ENCODE measurements at regions not wholly inside any gene's neighbourhood (a gene's known extent, or its start where the extent isn't known, plus 50 kb on each side); places are given as distances from the start of the nearest gene placed in this dataset.

DNA sequence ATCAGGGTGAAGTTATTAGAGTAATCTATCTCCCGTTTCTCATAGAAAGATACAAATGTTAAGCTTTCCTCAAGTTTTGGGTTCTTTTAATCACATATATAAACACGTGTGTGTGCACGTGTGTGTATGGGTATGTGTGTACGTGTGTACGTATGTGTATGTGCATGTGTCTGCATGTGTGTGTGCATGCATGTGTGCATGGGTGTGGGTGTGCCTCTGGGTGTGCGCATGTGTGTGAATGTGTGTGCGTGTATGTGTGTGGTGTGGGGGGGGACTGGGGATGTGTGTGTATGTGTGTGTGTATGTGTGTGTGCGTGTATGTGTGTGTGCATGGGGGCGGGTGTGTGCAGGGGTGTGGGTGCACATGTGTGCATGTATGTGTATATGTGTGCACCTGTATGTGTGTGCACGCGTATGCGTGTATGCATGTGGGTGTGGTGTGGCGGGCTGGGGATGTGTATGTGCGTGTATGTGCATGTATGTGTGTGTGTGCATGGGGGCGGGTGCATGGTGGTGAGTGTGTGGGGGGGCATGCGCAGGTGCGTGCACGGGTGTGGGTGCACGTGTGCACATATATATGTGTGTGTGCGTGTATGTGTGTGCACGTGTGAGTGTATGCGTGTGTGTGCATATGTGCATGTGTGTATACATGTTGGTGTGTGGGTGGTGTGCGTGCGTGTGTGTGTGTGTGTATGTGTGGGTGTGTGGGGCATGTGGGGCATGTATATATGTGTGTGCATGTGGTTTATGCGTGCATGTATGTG lies 304.0 kb downstream of the MBD2 start:
- Histone ChIP-seq H3K9me3 (no peaks in the 10 kb centered on the region), H3K36me3 (no peaks in the 10 kb centered on the region), H3K27ac (no peak overlapping the region), H3K4me3 (no peak overlapping the region), H3K4me1 (no peaks in the 10 kb centered on the region), H3K27me3 (no peaks in the 10 kb centered on the region)
- TF ChIP-seq, protein P1, sequence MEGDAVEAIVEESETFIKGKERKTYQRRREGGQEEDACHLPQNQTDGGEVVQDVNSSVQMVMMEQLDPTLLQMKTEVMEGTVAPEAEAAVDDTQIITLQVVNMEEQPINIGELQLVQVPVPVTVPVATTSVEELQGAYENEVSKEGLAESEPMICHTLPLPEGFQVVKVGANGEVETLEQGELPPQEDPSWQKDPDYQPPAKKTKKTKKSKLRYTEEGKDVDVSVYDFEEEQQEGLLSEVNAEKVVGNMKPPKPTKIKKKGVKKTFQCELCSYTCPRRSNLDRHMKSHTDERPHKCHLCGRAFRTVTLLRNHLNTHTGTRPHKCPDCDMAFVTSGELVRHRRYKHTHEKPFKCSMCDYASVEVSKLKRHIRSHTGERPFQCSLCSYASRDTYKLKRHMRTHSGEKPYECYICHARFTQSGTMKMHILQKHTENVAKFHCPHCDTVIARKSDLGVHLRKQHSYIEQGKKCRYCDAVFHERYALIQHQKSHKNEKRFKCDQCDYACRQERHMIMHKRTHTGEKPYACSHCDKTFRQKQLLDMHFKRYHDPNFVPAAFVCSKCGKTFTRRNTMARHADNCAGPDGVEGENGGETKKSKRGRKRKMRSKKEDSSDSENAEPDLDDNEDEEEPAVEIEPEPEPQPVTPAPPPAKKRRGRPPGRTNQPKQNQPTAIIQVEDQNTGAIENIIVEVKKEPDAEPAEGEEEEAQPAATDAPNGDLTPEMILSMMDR (IDR thresholded peaks at IDR 0.05): no peak
- DNase-seq (ENCODE audit: low spot score): no peak

DNA sequence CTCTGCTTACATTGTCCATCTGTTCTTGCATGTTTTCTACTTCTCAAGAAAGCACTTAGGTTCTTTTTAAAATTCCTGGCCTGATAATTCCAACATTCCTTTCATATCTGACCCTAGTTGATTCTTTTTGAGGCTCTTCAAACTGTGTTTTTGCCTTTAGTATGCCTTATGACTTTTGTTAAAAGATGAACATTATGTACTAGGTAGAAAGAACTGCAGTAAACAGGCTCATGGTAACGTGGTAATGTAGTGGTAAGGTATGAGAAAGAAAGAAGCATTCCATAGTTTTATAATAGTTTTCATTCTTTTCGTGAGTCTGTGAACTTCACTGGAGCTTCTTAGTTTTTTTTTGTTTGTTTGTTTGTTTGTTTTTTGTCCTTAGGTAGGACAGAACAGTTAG lies 306.4 kb downstream of the MBD2 start:
- no peaks in the 10 kb centered on the region for H3K4me1 ChIP-seq
- H3K4me3 ChIP-seq: no peak overlapping the region
- TF ChIP-seq, protein P1 (IDR thresholded peaks at IDR 0.05): no peak
- no peak for DNase-seq (ENCODE audit: low spot score)
- H3K9me3 ChIP-seq: no peaks in the 10 kb centered on the region
- H3K27ac ChIP-seq: no peak overlapping the region
- H3K36me3 ChIP-seq: no peaks in the 10 kb centered on the region
- no peaks in the 10 kb centered on the region for H3K27me3 ChIP-seq

DNA sequence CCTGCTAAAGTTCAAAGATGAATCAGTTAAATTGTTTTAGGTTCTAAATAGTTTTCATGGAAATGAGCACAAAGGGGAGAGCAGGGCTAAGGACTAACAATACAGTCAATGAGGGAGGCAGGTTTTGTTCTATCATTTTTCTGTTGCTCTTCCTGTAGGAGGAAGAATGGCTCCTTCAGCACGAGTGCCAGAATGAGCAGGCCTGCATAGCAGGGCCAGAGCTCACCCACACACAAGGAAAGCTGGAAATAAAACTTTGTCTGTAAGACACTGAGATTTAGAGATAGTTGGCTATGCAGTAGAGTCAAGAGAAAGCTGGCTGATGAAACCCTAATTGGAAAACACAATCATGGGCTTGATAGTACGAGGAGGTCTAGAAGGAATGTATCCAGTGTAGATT lies 313.3 kb downstream of the MBD2 start:
- TF ChIP-seq, protein P1 (IDR thresholded peaks at IDR 0.05): no peak
- Histone ChIP-seq H3K4me1 (no peaks in the 10 kb centered on the region), H3K27me3 (no peaks in the 10 kb centered on the region), H3K27ac (no peak overlapping the region), H3K36me3 (no peaks in the 10 kb centered on the region), H3K4me3 (no peak overlapping the region), H3K9me3 (peaks cover 0 to 5% of the 10 kb centered on the region in 2 donors)
- no peak for DNase-seq (ENCODE audit: low spot score)

DNA sequence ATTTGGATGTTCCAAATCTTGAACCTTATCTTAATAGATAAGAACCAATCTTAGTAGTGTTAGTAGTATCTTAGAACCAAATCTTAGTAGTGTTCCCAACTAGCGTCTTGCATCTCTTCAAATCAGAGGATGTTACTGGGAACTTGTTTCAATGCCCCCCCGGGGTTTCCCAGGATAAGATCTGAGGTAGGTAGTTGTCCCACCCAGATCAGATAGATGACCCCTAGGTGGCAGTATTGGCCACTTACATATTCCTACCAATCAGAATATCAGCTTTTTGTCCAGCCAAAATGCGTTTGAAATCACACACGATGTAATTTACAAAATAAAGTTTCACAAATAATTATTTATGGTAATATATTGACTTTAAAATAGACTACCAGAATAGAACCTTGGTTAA lies 314.8 kb downstream of the MBD2 start:
- Histone ChIP-seq H3K27me3 (no peaks in the 10 kb centered on the region), H3K4me1 (no peaks in the 10 kb centered on the region), H3K4me3 (no peak overlapping the region), H3K27ac (no peak overlapping the region), H3K9me3 (peaks cover 0 to 5% of the 10 kb centered on the region in 2 donors), H3K36me3 (no peaks in the 10 kb centered on the region)
- no peak for DNase-seq (ENCODE audit: low spot score)
- TF ChIP-seq, protein P1 (IDR thresholded peaks at IDR 0.05): peak in 1 of 2 donors; percentile 22

DNA sequence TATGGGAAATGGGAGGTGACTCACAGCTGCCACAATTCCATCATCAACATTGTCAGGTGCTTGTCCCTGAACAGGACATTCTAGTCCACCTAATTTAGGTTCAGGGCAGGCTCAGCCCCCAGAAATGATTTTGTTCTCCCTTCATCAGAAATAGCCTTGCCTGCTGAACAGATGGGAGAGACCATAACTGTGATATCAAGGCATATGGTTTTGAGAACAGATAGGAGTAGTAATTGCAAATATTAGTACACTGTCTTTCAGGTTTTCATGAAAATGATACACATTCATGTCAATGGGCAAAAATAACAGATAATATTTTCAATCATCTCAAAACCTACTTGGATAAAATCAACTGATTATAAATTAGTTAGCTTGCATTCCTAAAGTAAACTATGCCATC lies 316.5 kb downstream of the MBD2 start:
- no peak overlapping the region for H3K4me3 ChIP-seq
- no peaks in the 10 kb centered on the region for H3K4me1 ChIP-seq
- H3K9me3 ChIP-seq: peaks cover 0 to 5% of the 10 kb centered on the region in 2 donors
- H3K36me3 ChIP-seq: no peaks in the 10 kb centered on the region
- no peak for DNase-seq (ENCODE audit: low spot score)
- no peaks in the 10 kb centered on the region for H3K27me3 ChIP-seq
- no peak overlapping the region for H3K27ac ChIP-seq
- TF ChIP-seq, protein P1 (IDR thresholded peaks at IDR 0.05): no peak

DNA sequence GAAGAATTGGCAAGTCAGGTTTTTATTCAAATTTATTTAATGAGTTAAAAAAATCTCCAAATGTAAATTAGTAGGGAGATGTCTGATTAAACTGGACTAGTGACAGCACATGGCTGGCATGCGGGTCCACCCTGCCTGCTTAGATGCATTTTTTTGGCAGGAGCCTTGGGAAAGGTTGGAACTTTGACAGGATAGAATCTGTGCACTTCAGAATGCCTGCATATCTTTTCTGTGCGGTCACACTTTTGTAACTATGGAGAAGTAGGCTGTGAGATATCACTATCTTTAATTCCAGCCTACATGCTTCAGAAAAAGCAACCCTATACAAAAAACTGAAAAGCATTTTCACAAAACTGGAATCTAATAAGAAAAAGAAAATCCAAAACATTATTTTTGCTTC lies 317.8 kb downstream of the MBD2 start:
- DNase-seq (ENCODE audit: low spot score): no peak
- Histone ChIP-seq H3K36me3 (no peaks in the 10 kb centered on the region), H3K9me3 (peaks cover 0 to 5% of the 10 kb centered on the region in 2 donors), H3K27ac (peak overlapping the region in 1 of 2 donors; percentile 30), H3K27me3 (no peaks in the 10 kb centered on the region), H3K4me1 (no peaks in the 10 kb centered on the region), H3K4me3 (no peak overlapping the region)
- TF ChIP-seq, protein P1 (IDR thresholded peaks at IDR 0.05): no peak
